ENCODE measurements at regions not wholly inside any gene's neighbourhood (a gene's known extent, or its start where the extent isn't known, plus 50 kb on each side); places are given as distances from the start of the nearest gene placed in this dataset.
"Not testable (repeated sequence)": the region's sequence is repeated elsewhere in the genome, so short reads cannot be mapped to it uniquely, and the experiment has no call there.

DNA sequence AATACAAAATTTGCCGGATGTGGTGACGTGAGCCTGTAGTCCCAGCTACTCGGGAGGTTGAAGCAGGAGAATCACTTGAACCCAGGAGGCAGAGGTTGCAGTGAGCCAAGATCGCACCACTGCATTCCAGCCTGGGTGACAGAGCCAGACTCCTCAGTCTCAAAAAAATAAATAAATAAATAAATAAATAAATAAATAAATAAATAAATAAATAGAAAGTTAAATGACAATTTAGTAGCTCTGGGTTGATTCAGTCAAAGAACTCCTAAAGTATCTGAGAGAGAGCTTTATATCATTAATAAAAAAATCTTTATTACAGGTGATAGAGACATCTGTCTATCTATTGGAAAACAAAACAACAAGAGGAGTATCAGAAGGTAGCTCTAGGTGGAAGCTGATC is 798.4 kb downstream of the CENPC start:
- H3K36me3 ChIP-seq (ENCODE audit: control insufficient read depth, insufficient read depth, low read length); H3K27ac ChIP-seq (ENCODE audit: low read depth, low read length, severe bottlenecking); H3K4me3 ChIP-seq (ENCODE audit: extremely low read depth, insufficient read depth, low read length, poor library complexity, severe bottlenecking); H3K4me1 ChIP-seq (ENCODE audit: control insufficient read depth, insufficient read depth, low read length, poor library complexity, severe bottlenecking); H3K9me3 ChIP-seq (ENCODE audit: control insufficient read depth, low read length): not testable (repeated sequence)
- WGBS, 2 experiments (ENCODE audit: insufficient coverage in 2 of 2): 93 to 97% methylated on average over 3 of the region's 4 CpGs

DNA sequence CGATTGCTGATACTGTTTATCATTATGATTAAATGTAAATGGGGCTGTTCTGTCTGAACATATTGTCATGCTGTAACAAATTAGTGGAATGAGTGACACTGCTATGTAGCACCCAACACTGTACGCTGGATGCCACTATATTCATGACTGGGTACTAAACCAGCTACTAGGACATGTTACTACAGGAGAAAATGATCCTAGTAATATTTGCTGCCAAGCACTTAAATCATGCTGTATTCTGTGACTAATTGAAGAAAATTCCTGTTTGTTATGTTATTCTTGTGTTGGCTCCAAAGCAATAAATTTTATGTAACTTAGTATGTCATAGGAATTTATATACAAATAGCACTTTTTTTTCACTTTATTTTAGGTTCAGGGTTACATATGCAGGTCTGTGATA is 804.2 kb downstream of the CENPC start:
- 100% methylated on average over 1 of the region's 2 CpGs; no CpG with 5 or more reads in 1 of the 2 experiments for WGBS, 2 experiments (ENCODE audit: insufficient coverage in 2 of 2)
- Histone ChIP-seq H3K9me3 (ENCODE audit: control insufficient read depth, low read length) (no peaks in the 10 kb centered on the region), H3K27ac (ENCODE audit: low read depth, low read length, severe bottlenecking) (no peak overlapping the region), H3K4me1 (ENCODE audit: control insufficient read depth, insufficient read depth, low read length, poor library complexity, severe bottlenecking) (no peaks in the 10 kb centered on the region), H3K36me3 (ENCODE audit: control insufficient read depth, insufficient read depth, low read length) (no peaks in the 10 kb centered on the region), H3K4me3 (ENCODE audit: extremely low read depth, insufficient read depth, low read length, poor library complexity, severe bottlenecking) (no peak overlapping the region)

DNA sequence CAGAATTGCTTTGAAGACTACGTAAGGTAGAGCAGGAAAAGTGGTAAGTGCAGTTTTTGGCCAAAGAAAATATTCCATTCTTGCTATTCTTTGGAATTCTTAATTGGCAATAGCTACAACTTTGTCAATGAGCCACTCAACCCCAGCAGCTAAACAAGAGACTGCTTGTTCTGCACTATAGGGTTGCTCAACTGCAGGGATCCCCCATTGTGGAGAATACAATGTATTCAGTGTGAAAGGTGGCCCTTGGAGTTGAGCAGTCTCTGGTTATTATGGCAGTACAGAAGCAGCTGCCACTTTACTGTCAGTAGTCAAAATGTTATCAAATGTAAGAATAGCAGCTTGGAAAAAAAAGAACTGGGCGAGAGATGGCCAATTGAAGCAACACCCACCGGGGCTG is 808.7 kb downstream of the CENPC start:
- no peaks in the 10 kb centered on the region for H3K9me3 ChIP-seq (ENCODE audit: control insufficient read depth, low read length)
- H3K4me1 ChIP-seq (ENCODE audit: control insufficient read depth, insufficient read depth, low read length, poor library complexity, severe bottlenecking): no peaks in the 10 kb centered on the region
- no peak overlapping the region for H3K4me3 ChIP-seq (ENCODE audit: extremely low read depth, insufficient read depth, low read length, poor library complexity, severe bottlenecking)
- H3K36me3 ChIP-seq (ENCODE audit: control insufficient read depth, insufficient read depth, low read length): no peaks in the 10 kb centered on the region
- H3K27ac ChIP-seq (ENCODE audit: low read depth, low read length, severe bottlenecking): no peak overlapping the region
- WGBS, 2 experiments (ENCODE audit: insufficient coverage in 2 of 2): 76 to 100% methylated on average over 1 to 2 of the region's 3 CpGs

DNA sequence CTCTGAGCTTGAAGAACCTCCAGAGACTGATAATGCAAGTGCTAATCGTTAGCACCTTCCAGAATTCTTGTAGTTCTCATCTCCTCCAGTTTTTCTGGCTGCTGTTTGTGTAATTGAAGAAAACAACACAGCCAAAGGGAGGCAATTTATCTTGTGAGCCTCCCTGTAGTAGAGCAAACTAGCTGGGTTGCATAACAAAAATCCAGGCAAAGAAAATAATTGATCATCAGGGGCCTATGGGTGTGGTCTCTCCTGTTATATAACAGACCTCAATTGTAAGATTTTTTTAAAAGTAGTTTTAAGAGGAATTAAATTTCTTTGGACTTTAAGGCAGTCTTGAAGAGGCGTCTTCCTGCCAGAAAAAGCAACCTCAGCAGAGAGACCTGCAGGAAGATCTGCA is 817.0 kb downstream of the CENPC start:
- no peak overlapping the region for H3K4me3 ChIP-seq (ENCODE audit: extremely low read depth, insufficient read depth, low read length, poor library complexity, severe bottlenecking)
- 92 to 100% methylated on average over 2 of the region's 2 CpGs for WGBS, 2 experiments (ENCODE audit: insufficient coverage in 2 of 2)
- H3K4me1 ChIP-seq (ENCODE audit: control insufficient read depth, insufficient read depth, low read length, poor library complexity, severe bottlenecking): peaks cover 6% of the 10 kb centered on the region
- no peaks in the 10 kb centered on the region for H3K36me3 ChIP-seq (ENCODE audit: control insufficient read depth, insufficient read depth, low read length)
- no peak overlapping the region for H3K27ac ChIP-seq (ENCODE audit: low read depth, low read length, severe bottlenecking)
- H3K9me3 ChIP-seq (ENCODE audit: control insufficient read depth, low read length): no peaks in the 10 kb centered on the region

DNA sequence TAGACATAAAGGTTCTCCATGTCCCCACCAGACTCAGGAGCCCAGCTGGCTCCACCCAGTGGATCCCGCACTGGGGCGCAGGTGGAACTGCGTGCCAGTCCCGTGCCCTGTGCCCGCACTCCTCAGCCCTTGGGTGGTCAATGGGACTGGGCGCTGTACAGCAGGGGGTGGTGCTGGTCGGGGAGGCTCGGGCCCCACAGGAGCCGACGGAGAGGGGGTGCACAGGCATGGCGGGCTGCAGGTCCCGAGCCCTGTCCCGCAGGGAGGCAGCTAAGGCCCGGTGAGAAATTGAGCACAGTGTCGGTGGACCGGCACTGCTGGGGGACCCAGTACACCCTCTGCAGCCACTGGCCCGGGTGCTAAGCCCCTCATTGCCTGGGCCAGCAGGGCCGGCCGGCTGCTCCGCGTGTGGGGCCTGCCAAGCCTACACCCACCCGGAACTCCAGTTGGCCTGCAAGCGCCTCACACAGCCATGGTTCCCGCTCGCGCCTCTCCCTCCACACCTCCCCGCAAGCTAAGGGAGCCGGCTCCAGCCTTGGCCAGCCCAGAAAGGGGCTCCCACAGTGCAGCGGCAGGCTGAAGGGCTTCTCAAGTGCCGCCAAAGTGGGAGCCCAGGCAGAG is 832.9 kb downstream of the CENPC start:
- H3K4me3 ChIP-seq (ENCODE audit: extremely low read depth, insufficient read depth, low read length, poor library complexity, severe bottlenecking); H3K36me3 ChIP-seq (ENCODE audit: control insufficient read depth, insufficient read depth, low read length); H3K9me3 ChIP-seq (ENCODE audit: control insufficient read depth, low read length); H3K4me1 ChIP-seq (ENCODE audit: control insufficient read depth, insufficient read depth, low read length, poor library complexity, severe bottlenecking); H3K27ac ChIP-seq (ENCODE audit: low read depth, low read length, severe bottlenecking): not testable (repeated sequence)
- WGBS, 2 experiments (ENCODE audit: insufficient coverage in 2 of 2): 95 to 97% methylated on average over 20 to 29 of the region's 30 CpGs

DNA sequence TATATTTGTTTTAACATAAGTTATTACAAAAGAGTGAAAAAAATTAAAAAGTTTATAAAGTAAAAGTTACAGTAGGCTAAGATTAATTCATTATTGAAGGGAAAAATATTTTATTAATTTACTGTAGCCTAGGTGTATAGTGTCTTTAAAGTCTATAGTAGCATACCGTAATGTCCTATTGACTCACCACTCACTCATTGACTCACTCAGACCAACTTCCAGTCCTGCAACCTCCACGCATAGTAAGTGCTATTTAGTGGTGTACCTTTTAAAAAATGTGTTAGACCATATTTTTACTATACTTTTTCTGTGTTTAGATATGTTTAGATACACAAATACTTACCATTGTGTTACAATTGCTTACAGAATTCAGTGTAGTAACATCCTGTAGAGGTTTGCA is 841.1 kb downstream of the CENPC start:
- Histone ChIP-seq H3K27ac (ENCODE audit: low read depth, low read length, severe bottlenecking) (no peak overlapping the region), H3K4me3 (ENCODE audit: extremely low read depth, insufficient read depth, low read length, poor library complexity, severe bottlenecking) (no peak overlapping the region), H3K4me1 (ENCODE audit: control insufficient read depth, insufficient read depth, low read length, poor library complexity, severe bottlenecking) (no peaks in the 10 kb centered on the region), H3K9me3 (ENCODE audit: control insufficient read depth, low read length) (no peaks in the 10 kb centered on the region), H3K36me3 (ENCODE audit: control insufficient read depth, insufficient read depth, low read length) (no peaks in the 10 kb centered on the region)
- WGBS, 2 experiments (ENCODE audit: insufficient coverage in 2 of 2): no CpG with 5 or more reads among the region's 2 CpGs

DNA sequence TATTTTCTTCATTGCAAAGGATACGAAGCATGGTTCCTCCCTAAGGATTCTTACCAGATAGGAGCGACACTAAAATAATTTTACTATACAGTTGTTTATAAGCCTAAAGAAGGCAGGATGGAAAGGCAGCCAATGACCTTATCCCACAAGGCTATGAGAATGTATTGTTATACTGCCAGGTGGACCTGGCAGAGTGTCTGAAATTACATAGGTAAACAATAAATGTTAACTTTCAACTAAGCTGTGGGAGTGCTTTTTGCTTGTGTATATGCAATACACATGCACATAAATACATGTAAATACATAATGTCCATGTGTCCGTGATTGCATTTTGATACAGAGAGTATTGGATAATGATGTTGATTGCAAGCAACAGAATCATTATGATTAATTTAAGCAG is 850.6 kb downstream of the CENPC start:
- H3K27ac ChIP-seq (ENCODE audit: low read depth, low read length, severe bottlenecking): no peak overlapping the region
- H3K9me3 ChIP-seq (ENCODE audit: control insufficient read depth, low read length): no peaks in the 10 kb centered on the region
- no CpG with 5 or more reads among the region's 3 CpGs for whole genome bisulfite sequencing, 2 experiments (ENCODE audit: insufficient coverage in 2 of 2)

DNA sequence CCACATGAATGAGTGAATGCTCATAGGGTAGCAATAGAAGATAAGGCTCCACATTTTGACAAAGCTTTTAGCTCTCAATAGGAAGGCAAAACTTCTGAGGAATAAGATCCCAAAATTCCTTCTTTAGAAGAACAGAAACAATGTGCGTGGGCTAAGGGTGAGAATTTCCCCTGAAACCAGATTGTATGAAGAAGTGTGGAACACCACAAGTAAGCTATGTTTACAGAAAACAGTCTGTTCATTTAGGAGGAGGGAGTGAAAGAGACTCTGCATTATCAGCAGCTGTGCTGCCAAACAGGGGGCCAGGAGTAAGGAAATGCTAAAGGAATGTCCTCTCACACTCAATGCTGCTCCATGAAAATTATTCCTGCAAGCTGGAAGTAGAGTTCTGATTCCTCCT is 851.6 kb downstream of the CENPC start:
- H3K4me1 ChIP-seq (ENCODE audit: control insufficient read depth, insufficient read depth, low read length, poor library complexity, severe bottlenecking): peaks cover 4% of the 10 kb centered on the region
- no peaks in the 10 kb centered on the region for H3K36me3 ChIP-seq (ENCODE audit: control insufficient read depth, insufficient read depth, low read length)
- H3K4me3 ChIP-seq (ENCODE audit: extremely low read depth, insufficient read depth, low read length, poor library complexity, severe bottlenecking): no peak overlapping the region
- H3K9me3 ChIP-seq (ENCODE audit: control insufficient read depth, low read length): no peaks in the 10 kb centered on the region
- no peak overlapping the region for H3K27ac ChIP-seq (ENCODE audit: low read depth, low read length, severe bottlenecking)
- WGBS, 2 experiments (ENCODE audit: insufficient coverage in 2 of 2): no CpG with 5 or more reads among the region's 1 CpG

More for the DNA sequence above, 850.6 kb downstream of the CENPC start:
- no peak overlapping the region for H3K4me3 ChIP-seq (ENCODE audit: extremely low read depth, insufficient read depth, low read length, poor library complexity, severe bottlenecking)
- peaks cover 4% of the 10 kb centered on the region for H3K4me1 ChIP-seq (ENCODE audit: control insufficient read depth, insufficient read depth, low read length, poor library complexity, severe bottlenecking)
- no peaks in the 10 kb centered on the region for H3K36me3 ChIP-seq (ENCODE audit: control insufficient read depth, insufficient read depth, low read length)

DNA sequence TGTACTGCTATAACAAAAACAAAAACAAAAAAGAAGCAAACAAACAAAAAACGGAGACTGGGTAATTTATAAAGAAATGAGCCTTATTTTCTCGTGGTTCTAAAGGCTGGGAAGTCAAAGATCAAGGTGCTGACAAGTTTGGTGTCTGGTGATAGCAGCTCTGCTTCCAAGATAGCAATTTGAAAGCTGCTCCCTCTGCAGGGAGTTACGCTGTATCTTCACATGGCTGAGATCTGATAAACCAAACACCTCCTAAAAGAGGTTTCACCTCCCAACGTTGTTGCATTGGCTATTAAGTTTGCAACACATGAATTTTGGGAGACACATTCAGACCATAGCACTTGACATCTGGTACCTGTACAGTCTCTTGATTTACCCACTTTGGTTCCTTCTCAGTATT is 854.2 kb downstream of the CENPC start:
- Histone ChIP-seq H3K4me1 (ENCODE audit: control insufficient read depth, insufficient read depth, low read length, poor library complexity, severe bottlenecking) (peaks cover 4% of the 10 kb centered on the region), H3K36me3 (ENCODE audit: control insufficient read depth, insufficient read depth, low read length) (no peaks in the 10 kb centered on the region), H3K9me3 (ENCODE audit: control insufficient read depth, low read length) (no peaks in the 10 kb centered on the region), H3K4me3 (ENCODE audit: extremely low read depth, insufficient read depth, low read length, poor library complexity, severe bottlenecking) (no peak overlapping the region), H3K27ac (ENCODE audit: low read depth, low read length, severe bottlenecking) (no peak overlapping the region)
- 61 to 74% methylated on average over 3 to 4 of the region's 4 CpGs for WGBS, 2 experiments (ENCODE audit: insufficient coverage in 2 of 2)

DNA sequence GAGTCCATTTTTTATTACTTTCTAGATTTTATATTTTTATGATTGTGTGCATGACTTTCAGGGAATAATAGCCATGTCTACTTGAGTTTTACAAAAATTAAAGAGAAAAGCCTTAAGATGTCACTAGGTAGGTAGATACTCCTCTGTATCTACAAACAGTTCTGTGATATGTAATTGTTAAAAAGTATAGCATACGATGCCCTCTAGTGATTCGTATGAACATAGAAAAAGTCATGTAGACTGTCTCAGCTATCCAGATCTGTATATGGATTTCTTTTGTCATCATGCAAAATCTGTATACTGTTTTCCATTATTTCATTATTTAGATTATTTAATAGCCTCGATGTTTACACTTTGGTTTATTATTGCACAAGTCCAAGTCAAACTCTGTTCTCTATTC is 856.6 kb downstream of the CENPC start:
- Histone ChIP-seq H3K4me3 (ENCODE audit: extremely low read depth, insufficient read depth, low read length, poor library complexity, severe bottlenecking) (no peak overlapping the region), H3K27ac (ENCODE audit: low read depth, low read length, severe bottlenecking) (no peak overlapping the region), H3K4me1 (ENCODE audit: control insufficient read depth, insufficient read depth, low read length, poor library complexity, severe bottlenecking) (peaks cover under 1% of the 10 kb centered on the region), H3K36me3 (ENCODE audit: control insufficient read depth, insufficient read depth, low read length) (no peaks in the 10 kb centered on the region), H3K9me3 (ENCODE audit: control insufficient read depth, low read length) (no peaks in the 10 kb centered on the region)
- WGBS, 2 experiments (ENCODE audit: insufficient coverage in 2 of 2): no CpG with 5 or more reads among the region's 3 CpGs

DNA sequence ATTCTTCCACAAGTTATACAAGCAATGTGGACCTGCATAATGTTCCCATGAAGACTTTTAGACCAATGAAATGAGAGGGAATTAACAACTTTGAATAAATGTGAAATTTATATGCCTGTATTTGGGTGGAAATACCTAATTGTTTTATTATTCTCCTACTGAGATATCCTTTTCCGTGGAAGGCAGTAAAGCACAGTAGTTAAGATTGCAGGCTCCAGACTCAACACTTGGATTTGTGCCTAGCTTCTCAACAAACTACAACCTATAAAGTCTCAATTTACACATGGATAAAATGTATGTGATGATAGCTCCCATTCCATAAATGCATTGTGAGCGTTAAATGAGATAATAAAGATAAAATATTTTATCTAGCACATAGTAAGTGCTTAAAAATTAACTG is 857.8 kb downstream of the CENPC start:
- WGBS, 2 experiments (ENCODE audit: insufficient coverage in 2 of 2): no CpG with 5 or more reads among the region's 2 CpGs
- H3K27ac ChIP-seq (ENCODE audit: low read depth, low read length, severe bottlenecking): no peak overlapping the region
- H3K9me3 ChIP-seq (ENCODE audit: control insufficient read depth, low read length): no peaks in the 10 kb centered on the region
- no peaks in the 10 kb centered on the region for H3K4me1 ChIP-seq (ENCODE audit: control insufficient read depth, insufficient read depth, low read length, poor library complexity, severe bottlenecking)
- no peaks in the 10 kb centered on the region for H3K36me3 ChIP-seq (ENCODE audit: control insufficient read depth, insufficient read depth, low read length)
- no peak overlapping the region for H3K4me3 ChIP-seq (ENCODE audit: extremely low read depth, insufficient read depth, low read length, poor library complexity, severe bottlenecking)

All from mesodermal cell (in vitro differentiated cells).